Kidney epithelial cell (primary cell): ENCODE measurements at regions not wholly inside any gene's neighbourhood (a gene's known extent, or its start where the extent isn't known, plus 50 kb on each side); places are given as distances from the start of the nearest gene placed in this dataset.

Source experiments
- DNase-seq: peaks from one replicate; pipeline ENCODE4 v3.0.0-alpha.2; 2010; ENCODE audit warnings: low read depth
- H3K27me3 ChIP-seq: 2 replicates; pipeline ENCODE4 v1.6.0; 2011; ENCODE audit warnings: low read length; ENCODE audit not compliant: control insufficient read depth, insufficient read depth
- H3K36me3 ChIP-seq: 2 replicates; pipeline ENCODE4 v1.5.1; 2011; ENCODE audit warnings: low read length; ENCODE audit not compliant: control insufficient read depth, insufficient read depth
- H3K4me3 ChIP-seq: 2 replicates; pipeline ENCODE4 v1.5.1; 2011; ENCODE audit warnings: low read depth, mild to moderate bottlenecking, control low read depth, low read length
- TF ChIP-seq, protein P1 (sequence below): IDR thresholded peaks from 2 replicates; pipeline ENCODE4 v1.5.1; 2011; ENCODE audit warnings: mild to moderate bottlenecking, moderate library complexity, low read length, control low read depth, inconsistent platforms; ENCODE audit not compliant: insufficient read depth, poor library complexity, severe bottlenecking

DNA sequence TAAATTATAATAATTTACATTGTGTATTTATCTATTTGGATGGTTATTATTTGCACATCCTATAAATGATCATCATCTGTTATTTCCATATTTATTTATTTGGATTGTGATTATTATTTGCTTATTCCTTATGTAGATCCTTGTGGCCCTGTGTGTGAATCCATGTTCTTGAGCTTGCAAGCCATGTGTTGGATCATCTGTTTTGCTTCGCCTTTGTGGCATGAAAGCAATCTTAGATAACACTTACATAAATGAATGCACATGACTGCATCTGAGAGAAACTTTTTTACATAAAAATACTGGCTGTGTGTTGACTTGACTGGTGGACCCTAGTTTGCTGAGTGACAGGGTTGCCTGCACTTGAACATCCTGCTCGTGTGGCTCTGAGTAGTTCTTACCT is 1024.5 kb upstream of the RBFOX1 start:
- TF ChIP-seq, protein P1, sequence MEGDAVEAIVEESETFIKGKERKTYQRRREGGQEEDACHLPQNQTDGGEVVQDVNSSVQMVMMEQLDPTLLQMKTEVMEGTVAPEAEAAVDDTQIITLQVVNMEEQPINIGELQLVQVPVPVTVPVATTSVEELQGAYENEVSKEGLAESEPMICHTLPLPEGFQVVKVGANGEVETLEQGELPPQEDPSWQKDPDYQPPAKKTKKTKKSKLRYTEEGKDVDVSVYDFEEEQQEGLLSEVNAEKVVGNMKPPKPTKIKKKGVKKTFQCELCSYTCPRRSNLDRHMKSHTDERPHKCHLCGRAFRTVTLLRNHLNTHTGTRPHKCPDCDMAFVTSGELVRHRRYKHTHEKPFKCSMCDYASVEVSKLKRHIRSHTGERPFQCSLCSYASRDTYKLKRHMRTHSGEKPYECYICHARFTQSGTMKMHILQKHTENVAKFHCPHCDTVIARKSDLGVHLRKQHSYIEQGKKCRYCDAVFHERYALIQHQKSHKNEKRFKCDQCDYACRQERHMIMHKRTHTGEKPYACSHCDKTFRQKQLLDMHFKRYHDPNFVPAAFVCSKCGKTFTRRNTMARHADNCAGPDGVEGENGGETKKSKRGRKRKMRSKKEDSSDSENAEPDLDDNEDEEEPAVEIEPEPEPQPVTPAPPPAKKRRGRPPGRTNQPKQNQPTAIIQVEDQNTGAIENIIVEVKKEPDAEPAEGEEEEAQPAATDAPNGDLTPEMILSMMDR = no peak
- Histone ChIP-seq H3K36me3 (no peaks in the 10 kb centered on the region), H3K4me3 (no peak overlapping the region), H3K27me3 (no peaks in the 10 kb centered on the region)
- DNase-seq = no peak

DNA sequence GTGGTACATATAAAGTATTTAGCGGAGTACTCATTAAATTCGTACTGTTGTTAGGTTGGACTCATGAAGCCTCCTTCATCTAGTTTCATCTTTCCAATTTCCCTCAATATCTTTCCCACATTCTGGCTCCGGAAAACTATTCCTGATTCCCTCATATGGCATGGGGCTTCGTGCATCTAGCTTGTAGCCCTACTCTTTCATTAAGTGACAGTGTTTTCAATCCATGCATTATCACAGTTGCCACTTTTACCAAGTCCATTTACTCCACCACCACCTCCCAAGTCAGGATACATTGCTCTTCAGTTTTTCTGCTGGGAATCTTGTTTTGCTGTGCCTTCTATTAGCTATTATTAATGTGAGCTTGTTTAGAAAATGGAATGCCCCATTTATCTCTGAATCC is 1032.1 kb upstream of the RBFOX1 start:
- TF ChIP-seq, protein P1 = no peak
- no peak for DNase-seq
- H3K27me3 ChIP-seq = no peaks in the 10 kb centered on the region
- H3K4me3 ChIP-seq = no peak overlapping the region
- no peaks in the 10 kb centered on the region for H3K36me3 ChIP-seq

DNA sequence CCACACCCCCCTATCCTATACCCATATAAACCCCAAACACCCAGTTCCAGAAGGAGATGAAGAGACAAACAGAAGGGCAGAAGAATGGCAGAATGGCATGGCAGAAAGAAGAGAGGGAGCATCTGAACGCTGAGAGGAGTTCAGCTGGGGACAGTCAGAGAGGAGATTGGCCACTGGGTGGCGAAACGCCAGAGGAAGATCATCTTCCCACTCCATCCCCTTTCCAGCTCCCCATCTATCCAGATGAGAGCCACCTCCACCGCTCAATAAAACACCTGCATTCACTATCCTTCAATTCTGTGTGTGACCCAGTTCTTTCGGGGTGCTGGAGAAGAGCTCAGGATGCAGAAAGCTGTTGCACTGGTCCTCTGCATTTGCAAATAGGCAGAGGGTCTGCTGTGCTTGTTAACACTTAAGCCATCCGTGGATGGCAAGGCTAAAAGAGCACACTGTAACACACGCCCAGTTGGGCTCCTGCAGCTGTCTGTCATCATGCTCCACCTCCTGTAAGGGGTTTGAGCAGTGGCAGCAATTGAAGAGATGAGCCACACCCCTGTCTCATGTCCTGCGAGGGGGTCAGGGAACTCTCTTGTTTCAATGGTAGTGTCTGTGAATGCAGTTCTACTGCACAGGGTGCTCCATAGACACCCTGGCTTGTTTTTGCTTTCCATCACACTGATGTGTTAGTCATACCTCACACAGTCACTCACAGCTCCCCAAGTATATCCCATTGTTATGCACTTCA is 1034.8 kb upstream of the RBFOX1 start:
- H3K36me3 ChIP-seq = no peaks in the 10 kb centered on the region
- DNase-seq = no peak
- H3K4me3 ChIP-seq = no peak overlapping the region
- H3K27me3 ChIP-seq = no peaks in the 10 kb centered on the region
- TF ChIP-seq, protein P1 = no peak

DNA sequence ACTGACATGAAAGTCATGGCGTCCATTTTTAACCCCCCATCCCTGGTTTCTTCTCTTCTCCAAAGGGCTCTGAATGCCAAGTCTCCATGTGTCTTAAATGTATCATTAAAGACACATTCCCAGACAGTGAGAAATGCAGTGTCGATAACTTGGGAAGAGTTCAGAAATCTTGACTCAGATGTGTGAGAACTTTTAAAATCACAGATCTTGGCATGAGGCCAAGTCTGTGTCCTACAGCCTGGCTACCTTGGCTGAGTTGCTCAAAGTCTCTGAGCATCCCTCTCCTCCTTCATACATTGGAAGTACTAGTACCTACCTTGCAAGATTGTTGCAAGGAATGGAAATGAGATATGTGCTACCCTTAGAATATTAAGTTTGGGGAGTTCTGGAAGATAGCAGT is 1046.5 kb upstream of the RBFOX1 start:
- no peaks in the 10 kb centered on the region for H3K27me3 ChIP-seq
- DNase-seq = no peak
- H3K4me3 ChIP-seq = no peak overlapping the region
- TF ChIP-seq, protein P1 = no peak
- H3K36me3 ChIP-seq = no peaks in the 10 kb centered on the region

DNA sequence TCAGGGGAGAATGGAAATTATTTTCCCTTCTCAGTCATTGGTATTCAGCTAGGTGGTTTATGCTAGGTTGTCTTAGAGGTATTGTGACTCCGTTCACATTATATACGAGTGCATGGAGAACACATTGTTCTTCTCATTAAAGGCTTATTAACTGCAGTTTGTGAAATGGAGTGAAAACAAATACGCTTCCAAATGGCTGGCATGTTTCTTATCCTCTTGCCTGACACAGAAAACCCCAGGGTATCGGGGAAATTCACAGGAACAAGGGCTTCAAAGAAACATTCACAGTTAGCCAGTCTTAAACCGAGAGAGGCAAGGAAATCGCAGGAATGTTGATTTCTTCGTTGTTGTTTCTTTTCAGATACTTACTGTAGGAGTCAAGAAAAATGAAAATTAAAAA is 1047.9 kb upstream of the RBFOX1 start:
- TF ChIP-seq, protein P1 = no peak
- Histone ChIP-seq H3K36me3 (no peaks in the 10 kb centered on the region), H3K4me3 (no peak overlapping the region), H3K27me3 (no peaks in the 10 kb centered on the region)
- DNase-seq = no peak

DNA sequence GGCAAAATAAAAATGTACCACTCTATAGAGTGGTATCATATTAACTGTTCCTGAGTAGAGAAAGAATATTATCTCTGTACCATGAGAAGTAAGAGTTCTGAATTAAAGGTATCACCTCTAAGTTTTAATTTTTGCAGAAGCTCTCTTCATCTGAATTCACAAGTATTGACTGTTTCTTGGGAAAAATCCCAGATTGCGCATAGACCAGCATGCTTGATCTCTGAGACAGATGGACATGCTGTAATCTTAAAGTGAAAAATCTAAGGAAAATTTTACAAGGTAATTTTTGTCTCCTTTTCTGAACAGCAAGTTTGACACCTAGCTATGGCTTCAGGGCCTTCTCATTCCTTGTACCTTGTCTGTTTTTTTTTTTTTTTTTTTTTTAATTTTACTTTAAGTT is 1050.7 kb upstream of the RBFOX1 start:
- Histone ChIP-seq H3K27me3 (no peaks in the 10 kb centered on the region), H3K4me3 (no peak overlapping the region), H3K36me3 (no peaks in the 10 kb centered on the region)
- no peak for DNase-seq
- TF ChIP-seq, protein P1 = no peak
